GM12892 (cell line): ENCODE measurements at regions not wholly inside any gene's neighbourhood (a gene's known extent, or its start where the extent isn't known, plus 50 kb on each side); places are given as distances from the start of the nearest gene placed in this dataset.

Experiments used
- POLR2A ChIP-seq: IDR thresholded peaks from 2 replicates; pipeline ENCODE4 v1.6.1; 2011; ENCODE audit warnings: low read depth, low read length, control low read depth
- POLR2AphosphoS5 ChIP-seq: IDR thresholded peaks from 2 replicates; pipeline ENCODE4 v1.6.1; 2011; ENCODE audit warnings: low read depth, low read length, control low read depth
- TAF1 ChIP-seq: IDR thresholded peaks from 2 replicates; pipeline ENCODE4 v1.6.1; 2011; ENCODE audit warnings: low read depth, mild to moderate bottlenecking, control low read depth, low read length, borderline replicate concordance

DNA sequence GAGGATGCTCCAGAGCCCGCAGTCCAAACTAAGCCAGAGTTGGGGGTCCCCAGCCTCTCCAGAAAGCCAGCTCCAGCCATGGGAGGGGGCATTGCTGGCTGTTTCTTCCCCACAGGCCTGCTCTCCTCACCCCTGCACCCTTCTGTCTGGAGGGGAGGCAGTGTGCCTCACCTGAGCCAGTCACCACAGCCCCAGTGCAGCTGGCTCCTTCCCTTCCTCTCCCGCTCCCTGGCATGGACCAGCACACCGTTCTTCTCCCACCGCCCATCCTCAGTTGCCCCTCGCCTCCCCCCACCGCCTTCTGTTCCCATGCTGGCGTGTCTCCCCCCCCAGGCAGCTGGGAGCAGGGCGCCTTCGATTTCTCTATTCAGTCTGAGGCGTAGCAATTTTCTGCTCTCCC lies 110.5 kb upstream of the THY1 start:
- no peak for TF ChIP-seq POLR2AphosphoS5
- TF ChIP-seq POLR2A, result no peak
- TF ChIP-seq TAF1, result no peak
